ENCODE measurements at regions not wholly inside any gene's neighbourhood (a gene's known extent, or its start where the extent isn't known, plus 50 kb on each side); places are given as distances from the start of the nearest gene placed in this dataset.

DNA sequence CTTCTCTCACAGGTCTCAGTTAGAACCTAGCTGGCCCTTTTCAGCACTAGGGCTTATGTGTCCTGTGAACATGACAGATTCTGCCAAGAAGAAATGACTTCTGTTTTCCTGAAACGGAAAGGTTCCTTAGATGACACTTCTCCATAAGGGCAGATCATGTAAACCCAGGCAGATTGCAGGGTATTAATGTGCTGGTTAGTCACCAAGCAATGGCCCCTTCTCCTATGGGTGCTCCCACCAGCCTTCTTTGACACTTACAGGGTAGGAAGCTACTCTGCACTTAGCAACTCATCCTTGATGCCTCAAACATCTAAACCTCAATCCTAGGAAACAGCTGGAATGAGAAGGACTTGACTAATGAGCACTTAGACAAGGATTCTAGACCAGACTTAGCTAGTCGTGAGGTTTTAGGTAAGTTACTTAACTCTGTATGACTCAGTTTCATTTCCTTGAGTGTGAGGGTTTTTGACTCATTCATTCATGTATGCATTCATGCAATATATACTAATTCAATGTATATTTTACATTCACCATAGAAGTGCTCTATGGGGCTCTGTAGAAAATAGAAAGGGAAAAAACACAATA lies 74.1 kb upstream of the PLXNA2 start:
- TF ChIP-seq EZH2 (IDR thresholded peaks at IDR 0.05; ENCODE audit: insufficient read depth, poor library complexity, severe bottlenecking): no peak
- no peak for TF ChIP-seq EZH2phosphoT487 (IDR thresholded peaks at IDR 0.05; ENCODE audit: insufficient read depth, low read depth)
